ENCODE measurements at regions not wholly inside any gene's neighbourhood (a gene's known extent, or its start where the extent isn't known, plus 50 kb on each side); places are given as distances from the start of the nearest gene placed in this dataset.

- CTCF ChIA-PET: no interaction called here
- Mint-ChIP-seq H3K9me3 (ENCODE audit: low read depth, unreplicated experiment) (peaks cover 6% of the 10 kb centered on the region), H3K36me3 (ENCODE audit: insufficient read depth, unreplicated experiment) (no peaks in the 10 kb centered on the region), H3K27me3 (ENCODE audit: unreplicated experiment) (no peaks in the 10 kb centered on the region), H3K4me1 (ENCODE audit: low read depth, unreplicated experiment) (no peaks in the 10 kb centered on the region), H3K4me3 (ENCODE audit: low read depth, unreplicated experiment) (peak overlapping the region; percentile 19), H3K27ac (ENCODE audit: unreplicated experiment) (no peak overlapping the region)
- no peak for DNase-seq
- no peak for TF ChIP-seq CTCF (IDR thresholded peaks at IDR 0.05; ENCODE audit: unreplicated experiment)
- BruUV-seq (replicated peaks): no TSS peak
- intact Hi-C loops (cut with micrococcal nuclease; ENCODE audit: unreplicated experiment): no loop called here
These were observed 109.1 kb upstream of the VMA21 start for GRCh38 chrX:151287954-151288353.

- Mint-ChIP-seq H3K4me3 (ENCODE audit: low read depth, unreplicated experiment) (no peak overlapping the region), H3K36me3 (ENCODE audit: insufficient read depth, unreplicated experiment) (no peaks in the 10 kb centered on the region), H3K27me3 (ENCODE audit: unreplicated experiment) (no peaks in the 10 kb centered on the region), H3K4me1 (ENCODE audit: low read depth, unreplicated experiment) (no peaks in the 10 kb centered on the region), H3K9me3 (ENCODE audit: low read depth, unreplicated experiment) (no peaks in the 10 kb centered on the region), H3K27ac (ENCODE audit: unreplicated experiment) (no peak overlapping the region)
- intact Hi-C loops (cut with micrococcal nuclease; ENCODE audit: unreplicated experiment): no loop called here
- TF ChIP-seq CTCF (IDR thresholded peaks at IDR 0.05; ENCODE audit: unreplicated experiment): no peak
- BruUV-seq (replicated peaks): no TSS peak
- CTCF ChIA-PET: no interaction called here
- no peak for DNase-seq
These were observed 74.0 kb upstream of the VMA21 start for GRCh38 chrX:151323054-151323453.

GRCh38 chrX:151336809-151337208 lies 60.2 kb upstream of the VMA21 start:
- no TSS peak for BruUV-seq (replicated peaks)
- no peak for DNase-seq
- Mint-ChIP-seq H3K4me3 (ENCODE audit: low read depth, unreplicated experiment) (no peak overlapping the region), H3K9me3 (ENCODE audit: low read depth, unreplicated experiment) (no peaks in the 10 kb centered on the region), H3K36me3 (ENCODE audit: insufficient read depth, unreplicated experiment) (no peaks in the 10 kb centered on the region), H3K27me3 (ENCODE audit: unreplicated experiment) (no peaks in the 10 kb centered on the region), H3K27ac (ENCODE audit: unreplicated experiment) (no peak overlapping the region), H3K4me1 (ENCODE audit: low read depth, unreplicated experiment) (no peaks in the 10 kb centered on the region)
- CTCF ChIA-PET: no interaction called here
- intact Hi-C loops (cut with micrococcal nuclease; ENCODE audit: unreplicated experiment): no loop called here
- TF ChIP-seq CTCF (IDR thresholded peaks at IDR 0.05; ENCODE audit: unreplicated experiment): no peak

GRCh38 chrX:151346931-151347543 lies 50.0 kb upstream of the VMA21 start:
- no peak for TF ChIP-seq CTCF (IDR thresholded peaks at IDR 0.05; ENCODE audit: unreplicated experiment)
- BruUV-seq (replicated peaks): no TSS peak
- no peaks in the 10 kb centered on the region for H3K36me3 Mint-ChIP-seq (ENCODE audit: insufficient read depth, unreplicated experiment)
- DNase-seq: no peak
- no peaks in the 10 kb centered on the region for H3K9me3 Mint-ChIP-seq (ENCODE audit: low read depth, unreplicated experiment)
- H3K4me1 Mint-ChIP-seq (ENCODE audit: low read depth, unreplicated experiment): no peaks in the 10 kb centered on the region
- intact Hi-C loops (cut with micrococcal nuclease; ENCODE audit: unreplicated experiment): no loop called here
- no peak overlapping the region for H3K4me3 Mint-ChIP-seq (ENCODE audit: low read depth, unreplicated experiment)
- CTCF ChIA-PET: no interaction called here
- H3K27ac Mint-ChIP-seq (ENCODE audit: unreplicated experiment): no peak overlapping the region
- peaks cover 16% of the 10 kb centered on the region for H3K27me3 Mint-ChIP-seq (ENCODE audit: unreplicated experiment)
